Fibroblast of villous mesenchyme (primary cell): ENCODE measurements at regions not wholly inside any gene's neighbourhood (a gene's known extent, or its start where the extent isn't known, plus 50 kb on each side); places are given as distances from the start of the nearest gene placed in this dataset.
A peak's percentile ranks its signal among the peaks of the same experiment; 100 is the strongest.

Experiments used
- DNase-seq: peaks from one replicate; pipeline ENCODE4 v3.0.0-alpha.2; 2010; ENCODE audit warnings: low read depth
- H3K4me3 ChIP-seq: 2 replicates; pipeline ENCODE4 v1.5.1; 2011; ENCODE audit warnings: low read depth, mild to moderate bottlenecking, low read length
- CTCF ChIP-seq: IDR thresholded peaks from 2 replicates; pipeline ENCODE4 v1.5.1; 2012; ENCODE audit warnings: low read depth, mild to moderate bottlenecking, low read length; ENCODE audit not compliant: insufficient read depth

- TF ChIP-seq CTCF = no peak
- no peak overlapping the region for H3K4me3 ChIP-seq
- DNase-seq = no peak
These were observed 71.0 kb upstream of the AMOTL1 start for GRCh38 chr11:94697156-94697555.

- no peak overlapping the region for H3K4me3 ChIP-seq
- peak; percentile 95 for DNase-seq
- TF ChIP-seq CTCF = no peak
These were observed 67.5 kb upstream of the AMOTL1 start for GRCh38 chr11:94700622-94701021.

GRCh38 chr11:94702481-94702880 is 65.7 kb upstream of the AMOTL1 start:
- H3K4me3 ChIP-seq = no peak overlapping the region
- no peak for TF ChIP-seq CTCF
- DNase-seq = no peak

GRCh38 chr11:94705419-94705818 is 62.7 kb upstream of the AMOTL1 start:
- DNase-seq = no peak
- no peak for TF ChIP-seq CTCF
- H3K4me3 ChIP-seq = no peak overlapping the region

- no peak for TF ChIP-seq CTCF
- H3K4me3 ChIP-seq = no peak overlapping the region
- DNase-seq = no peak
These were observed 62.1 kb upstream of the AMOTL1 start for GRCh38 chr11:94705891-94706615.

- no peak for TF ChIP-seq CTCF
- no peak for DNase-seq
These were observed 60.0 kb upstream of the AMOTL1 start for GRCh38 chr11:94708176-94708575.

GRCh38 chr11:94708642-94709041 is 59.5 kb upstream of the AMOTL1 start:
- H3K4me3 ChIP-seq = no peak overlapping the region
- no peak for DNase-seq
- TF ChIP-seq CTCF = no peak

More at GRCh38 chr11:94708176-94708575, 60.0 kb upstream of the AMOTL1 start:
- H3K4me3 ChIP-seq = no peak overlapping the region
